Colonic mucosa (tissue), 4 donors: ENCODE measurements at regions not wholly inside any gene's neighbourhood (a gene's known extent, or its start where the extent isn't known, plus 50 kb on each side); places are given as distances from the start of the nearest gene placed in this dataset.

Source experiments
- DNase-seq: peaks from one replicate; pipeline ENCODE4 v3.0.0-alpha.2; 2020
- H3K27ac ChIP-seq: fragments of 200-600 bp; one replicate; pipeline ENCODE4 v1.8.0; 2021
- H3K27me3 ChIP-seq: fragments of 200-600 bp; one replicate; pipeline ENCODE4 v1.8.0; 2021
- H3K36me3 ChIP-seq: fragments of 200-600 bp; one replicate; pipeline ENCODE4 v1.8.0; 2021
- H3K4me1 ChIP-seq: fragments of 200-600 bp; one replicate; pipeline ENCODE4 v1.8.0; 2021; ENCODE audit warnings: mild to moderate bottlenecking
- H3K4me3 ChIP-seq: fragments of 200-600 bp; one replicate; pipeline ENCODE4 v1.8.0; 2021
- H3K9ac ChIP-seq, 2 donors: one replicate each; pipeline ENCODE4 v1.7.0; 2013; ENCODE audit warnings: control low read depth in 2 of 2, low read depth in 2 of 2, low read length in 2 of 2
- H3K9me3 ChIP-seq: fragments of 200-600 bp; one replicate; pipeline ENCODE4 v1.8.0; 2021
- CTCF ChIP-seq: fragments of 200-600 bp; IDR thresholded peaks from one replicate; pipeline ENCODE4 v1.8.0; 2022; ENCODE audit warnings: antibody characterized with exemption, mild to moderate bottlenecking
- intact Hi-C: fragments of 100-400 bp; cut with DNase I; formaldehyde crosslinking; loops from one replicate; pipeline ENCODE4 v1.14.1; 2022
- donor health status: healthy.
- donor health status: DM: no; HTN: no; CAD: no.
- donor health status: DM: no; HTN: no; CAD: no.

GRCh38 chr5:138697720-138698360, 55.4 kb upstream of the CTNNA1 start:
- Histone ChIP-seq H3K9ac (no peak overlapping the region), H3K27ac (no peak overlapping the region), H3K9me3 (no peaks in the 10 kb centered on the region), H3K4me1 (no peaks in the 10 kb centered on the region), H3K27me3 (no peaks in the 10 kb centered on the region), H3K4me3 (no peak overlapping the region), H3K36me3 (no peaks in the 10 kb centered on the region)
- intact Hi-C loops = no loop called here
- DNase-seq = no peak
- no peak for TF ChIP-seq CTCF

- intact Hi-C loops = no loop called here
- H3K27ac ChIP-seq = no peak overlapping the region
- no peaks in the 10 kb centered on the region for H3K27me3 ChIP-seq
- no peak overlapping the region for H3K9ac ChIP-seq
- no peak for TF ChIP-seq CTCF
- no peak for DNase-seq
- no peaks in the 10 kb centered on the region for H3K4me1 ChIP-seq
- H3K4me3 ChIP-seq = no peak overlapping the region
- H3K9me3 ChIP-seq = no peaks in the 10 kb centered on the region
- no peaks in the 10 kb centered on the region for H3K36me3 ChIP-seq
These were observed 56.7 kb upstream of the CTNNA1 start for GRCh38 chr5:138696501-138696900.

- H3K27ac ChIP-seq = no peak overlapping the region
- no peaks in the 10 kb centered on the region for H3K4me1 ChIP-seq
- DNase-seq = no peak
- TF ChIP-seq CTCF = no peak
- H3K4me3 ChIP-seq = no peak overlapping the region
- H3K9ac ChIP-seq = no peak overlapping the region
- H3K36me3 ChIP-seq = no peaks in the 10 kb centered on the region
- no peaks in the 10 kb centered on the region for H3K9me3 ChIP-seq
- intact Hi-C loops = no loop called here
- no peaks in the 10 kb centered on the region for H3K27me3 ChIP-seq
These were observed 57.4 kb upstream of the CTNNA1 start for GRCh38 chr5:138695781-138696180.

GRCh38 chr5:138694146-138694545, 59.1 kb upstream of the CTNNA1 start:
- Histone ChIP-seq H3K27me3 (no peaks in the 10 kb centered on the region), H3K4me3 (no peak overlapping the region), H3K4me1 (no peaks in the 10 kb centered on the region), H3K9me3 (no peaks in the 10 kb centered on the region), H3K27ac (no peak overlapping the region), H3K9ac (no peak overlapping the region), H3K36me3 (no peaks in the 10 kb centered on the region)
- no peak for TF ChIP-seq CTCF
- no peak for DNase-seq
- intact Hi-C loops = no loop called here

- no peaks in the 10 kb centered on the region for H3K9me3 ChIP-seq
- no peak overlapping the region for H3K27ac ChIP-seq
- H3K4me1 ChIP-seq = no peaks in the 10 kb centered on the region
- DNase-seq = no peak
- no peak overlapping the region for H3K4me3 ChIP-seq
- H3K36me3 ChIP-seq = no peaks in the 10 kb centered on the region
- no peak overlapping the region for H3K9ac ChIP-seq
- no peaks in the 10 kb centered on the region for H3K27me3 ChIP-seq
- intact Hi-C loops = no loop called here
- TF ChIP-seq CTCF = no peak
These were observed 60.9 kb upstream of the CTNNA1 start for GRCh38 chr5:138692370-138692769.
